ENCODE measurements at regions not wholly inside any gene's neighbourhood (a gene's known extent, or its start where the extent isn't known, plus 50 kb on each side); places are given as distances from the start of the nearest gene placed in this dataset.

- BruUV-seq (replicated peaks): no TSS peak
- H3K27me3 ChIP-seq (ENCODE audit: control insufficient read depth in 1 of 2, insufficient read depth in 2 of 2, low read length in 2 of 2): no peaks in the 10 kb centered on the region
- POLR2A ChIA-PET: no interaction called here
- in situ Hi-C loops (cut with HindIII; ENCODE audit: extremely low pct_ligation_motif_present, low pct_unique_long_range_greater_than_20kb): no loop called here
- H3K4me3 ChIP-seq (replicated peaks in 1 of 3; ENCODE audit: insufficient read depth in 1 of 3, low read depth in 2 of 3, low read length in 3 of 3): no peak overlapping the region
- no peak overlapping the region for H3K4me2 ChIP-seq (ENCODE audit: low read depth, low read length)
- no peaks in the 10 kb centered on the region for H3K4me1 ChIP-seq (ENCODE audit: insufficient read depth, low read length)
- no peaks in the 10 kb centered on the region for H3K79me2 ChIP-seq (ENCODE audit: insufficient read depth, low read length)
- no peaks in the 10 kb centered on the region for H3K9me3 ChIP-seq (ENCODE audit: low read length)
- FAIRE-seq (no peak), DNase-seq (ENCODE audit: low spot score) (no peak), ATAC-seq (no peak)
- H3K36me3 ChIP-seq (replicated peaks in 1 of 2; ENCODE audit: control insufficient read depth in 1 of 2, insufficient read depth in 2 of 2, low read length in 2 of 2): no peaks in the 10 kb centered on the region
- intact Hi-C loops (cut with micrococcal nuclease; ENCODE audit: unreplicated experiment): no loop called here
- H3K9ac ChIP-seq (ENCODE audit: insufficient read depth, low read depth, low read length): no peak overlapping the region
- no peaks in the 10 kb centered on the region for H4K20me1 ChIP-seq (ENCODE audit: insufficient read depth, low read length)
- H2AFZ ChIP-seq (ENCODE audit: low read length): no peak overlapping the region
- CTCF ChIA-PET (ENCODE audit: low intra/inter-chr PET ratio, low total read pairs): no interaction called here
- 4% methylated on average over 2 of the region's 2 CpGs for WGBS (ENCODE audit: low lambda C conversion rate)
- H3K27ac ChIP-seq (ENCODE audit: extremely low read length, insufficient read depth, low read length): no peak overlapping the region
- TF ChIP-seq CREB1 (IDR thresholded peaks at IDR 0.05) (peak; percentile 48; the same call in 1 of the 2 replicates), CREB1 (CRISPR knock-in tag; IDR thresholded peaks at IDR 0.05) (no peak), ZNF660 (CRISPR knock-in tag; IDR thresholded peaks at IDR 0.05; ENCODE audit: borderline replicate concordance, low read depth) (no peak)
These were observed 539.8 kb downstream of the PTPRC start for GRCh38 chr1:199178646-199179045.

- no peak for ATAC-seq
- Histone ChIP-seq H3K36me3 (replicated peaks in 1 of 2; ENCODE audit: control insufficient read depth in 1 of 2, insufficient read depth in 2 of 2, low read length in 2 of 2) (no peaks in the 10 kb centered on the region), H3K9me3 (ENCODE audit: low read length) (no peaks in the 10 kb centered on the region), H3K79me2 (ENCODE audit: insufficient read depth, low read length) (no peaks in the 10 kb centered on the region), H3K4me1 (ENCODE audit: insufficient read depth, low read length) (no peaks in the 10 kb centered on the region), H3K9ac (ENCODE audit: insufficient read depth, low read depth, low read length) (no peak overlapping the region), H2AFZ (ENCODE audit: low read length) (no peak overlapping the region), H3K4me3 (replicated peaks in 1 of 3; ENCODE audit: insufficient read depth in 1 of 3, low read depth in 2 of 3, low read length in 3 of 3) (no peak overlapping the region), H3K27me3 (ENCODE audit: control insufficient read depth in 1 of 2, insufficient read depth in 2 of 2, low read length in 2 of 2) (no peaks in the 10 kb centered on the region), H4K20me1 (ENCODE audit: insufficient read depth, low read length) (no peaks in the 10 kb centered on the region), H3K4me2 (ENCODE audit: low read depth, low read length) (no peak overlapping the region), H3K27ac (ENCODE audit: extremely low read length, insufficient read depth, low read length) (no peak overlapping the region)
- under 1% methylated on average over 2 of the region's 2 CpGs for WGBS (ENCODE audit: low lambda C conversion rate)
- BruUV-seq (replicated peaks): no TSS peak
- in situ Hi-C loops (cut with HindIII; ENCODE audit: extremely low pct_ligation_motif_present, low pct_unique_long_range_greater_than_20kb): no loop called here
- ChIA-PET POLR2A (no interaction called here), CTCF (ENCODE audit: low intra/inter-chr PET ratio, low total read pairs) (no interaction called here)
- intact Hi-C loops (cut with micrococcal nuclease; ENCODE audit: unreplicated experiment): no loop called here
- no peak for DNase-seq (ENCODE audit: low spot score)
- FAIRE-seq: no peak
- no peak for TF ChIP-seq ZUFSP (CRISPR knock-in tag; IDR thresholded peaks at IDR 0.05; ENCODE audit: borderline replicate concordance)
- no peak for TF ChIP-seq CENPBD1 (CRISPR knock-in tag; IDR thresholded peaks at IDR 0.05; ENCODE audit: borderline replicate concordance, low read depth)
- no peak for TF ChIP-seq ZNF816 (CRISPR knock-in tag; IDR thresholded peaks at IDR 0.05; ENCODE audit: borderline replicate concordance)
- no peak for TF ChIP-seq REST (IDR thresholded peaks at IDR 0.05; ENCODE audit: borderline replicate concordance in 1 of 2, low read depth in 1 of 2, low read length in 2 of 2)
- no peak for TF ChIP-seq NFKBIZ (CRISPR knock-in tag; IDR thresholded peaks at IDR 0.05)
- TF ChIP-seq HNRNPH1 (optimal IDR thresholded peaks at IDR 0.05; ENCODE audit: low read depth, low read length): no peak
- no peak for TF ChIP-seq HBP1 (CRISPR knock-in tag; IDR thresholded peaks at IDR 0.05; ENCODE audit: low read depth)
- TF ChIP-seq REXO4 (CRISPR knock-in tag; IDR thresholded peaks at IDR 0.05; ENCODE audit: borderline replicate concordance): no peak
These were observed 543.5 kb downstream of the PTPRC start for GRCh38 chr1:199182186-199182843.
